Dendritic cell treated with granulocyte-macrophage colony-stimulating factor and Interleukin-4, amounts not matched to agents 40 ng/mL and 50 ng/mL, for 4 days (primary cell): ENCODE measurements at regions not wholly inside any gene's neighbourhood (a gene's known extent, or its start where the extent isn't known, plus 50 kb on each side); places are given as distances from the start of the nearest gene placed in this dataset.
"Not testable (repeated sequence)": the region's sequence is repeated elsewhere in the genome, so short reads cannot be mapped to it uniquely, and the experiment has no call there.

Source experiments
- H3K27ac Mint-ChIP-seq: one replicate; pipeline ENCODE4 v1.8.0; 2022; ENCODE audit warnings: mild to moderate bottlenecking, mixed read lengths
- H3K27me3 Mint-ChIP-seq: one replicate; pipeline ENCODE4 v1.8.0; 2022; ENCODE audit warnings: mild to moderate bottlenecking, mixed read lengths
- H3K36me3 Mint-ChIP-seq: one replicate; pipeline ENCODE4 v1.8.0; 2022; ENCODE audit warnings: low read depth, mixed read lengths
- H3K4me1 Mint-ChIP-seq: one replicate; pipeline ENCODE4 v1.8.0; 2022; ENCODE audit warnings: low read depth, mixed read lengths
- H3K4me3 Mint-ChIP-seq: one replicate; pipeline ENCODE4 v1.8.0; 2022; ENCODE audit warnings: mild to moderate bottlenecking, moderate library complexity, mixed read lengths
- H3K9me3 Mint-ChIP-seq: one replicate; pipeline ENCODE4 v1.8.0; 2022; ENCODE audit warnings: mixed read lengths
- intact Hi-C: fragments of 100-400 bp; cut with micrococcal nuclease; formaldehyde crosslinking; loops from one replicate; pipeline ENCODE4 v1.15.0; 2022

DNA sequence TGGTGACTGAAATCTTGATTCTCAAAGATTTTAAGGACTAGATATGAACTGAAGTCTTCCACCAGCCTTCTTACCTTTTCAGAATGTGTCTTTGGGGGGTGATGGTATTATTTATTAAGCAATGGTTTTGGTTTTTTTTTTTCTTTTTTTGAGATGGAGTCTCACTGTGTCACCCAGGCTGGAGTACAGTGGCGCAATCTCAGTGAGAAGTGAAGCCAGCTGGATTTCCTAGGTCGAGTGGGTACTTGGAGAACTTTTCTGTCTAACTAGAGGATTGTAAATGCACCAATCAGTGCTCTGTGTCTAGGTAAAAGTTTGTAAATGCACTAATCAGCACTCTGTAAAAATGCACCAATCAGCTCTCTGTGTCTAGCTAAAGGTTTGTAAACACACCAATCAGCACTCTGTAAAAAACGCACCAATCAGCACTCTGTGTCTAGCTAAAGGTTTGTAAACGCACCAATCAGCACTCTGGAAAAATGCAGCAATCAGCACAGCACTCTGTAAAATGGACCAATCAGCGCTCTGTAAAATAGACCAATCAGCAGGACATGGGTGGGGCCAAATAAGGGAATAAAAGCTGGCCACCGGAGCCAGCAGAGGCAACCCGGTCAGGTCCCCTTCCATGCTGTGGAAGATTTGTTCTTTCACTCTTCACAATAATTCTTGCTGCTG is 97.1 kb downstream of the COPRS start:
- H3K4me3 Mint-ChIP-seq, intact Hi-C loops: not testable (repeated sequence)

GRCh38 chr17:31758646-31759045 is 100.4 kb downstream of the COPRS start:
- Mint-ChIP-seq H3K4me1 (peaks cover 9% of the 10 kb centered on the region), H3K27me3 (peaks cover 1% of the 10 kb centered on the region), H3K4me3 (no peak overlapping the region), H3K36me3 (no peaks in the 10 kb centered on the region), H3K27ac (no peak overlapping the region), H3K9me3 (peaks cover 9% of the 10 kb centered on the region)
- intact Hi-C loops = no loop called here

More for the DNA sequence above, 97.1 kb downstream of the COPRS start:
- not testable (repeated sequence) for H3K4me1 Mint-ChIP-seq, H3K36me3 Mint-ChIP-seq, H3K27me3 Mint-ChIP-seq, H3K27ac Mint-ChIP-seq, H3K9me3 Mint-ChIP-seq

GRCh38 chr17:31757097-31757496 is 101.9 kb downstream of the COPRS start:
- H3K4me3 Mint-ChIP-seq = no peak overlapping the region
- peaks cover 1% of the 10 kb centered on the region for H3K27me3 Mint-ChIP-seq
- no peak overlapping the region for H3K27ac Mint-ChIP-seq
- peaks cover 2% of the 10 kb centered on the region for H3K9me3 Mint-ChIP-seq
- H3K36me3 Mint-ChIP-seq = no peaks in the 10 kb centered on the region
- intact Hi-C loops = no loop called here
- peaks cover 9% of the 10 kb centered on the region for H3K4me1 Mint-ChIP-seq

DNA sequence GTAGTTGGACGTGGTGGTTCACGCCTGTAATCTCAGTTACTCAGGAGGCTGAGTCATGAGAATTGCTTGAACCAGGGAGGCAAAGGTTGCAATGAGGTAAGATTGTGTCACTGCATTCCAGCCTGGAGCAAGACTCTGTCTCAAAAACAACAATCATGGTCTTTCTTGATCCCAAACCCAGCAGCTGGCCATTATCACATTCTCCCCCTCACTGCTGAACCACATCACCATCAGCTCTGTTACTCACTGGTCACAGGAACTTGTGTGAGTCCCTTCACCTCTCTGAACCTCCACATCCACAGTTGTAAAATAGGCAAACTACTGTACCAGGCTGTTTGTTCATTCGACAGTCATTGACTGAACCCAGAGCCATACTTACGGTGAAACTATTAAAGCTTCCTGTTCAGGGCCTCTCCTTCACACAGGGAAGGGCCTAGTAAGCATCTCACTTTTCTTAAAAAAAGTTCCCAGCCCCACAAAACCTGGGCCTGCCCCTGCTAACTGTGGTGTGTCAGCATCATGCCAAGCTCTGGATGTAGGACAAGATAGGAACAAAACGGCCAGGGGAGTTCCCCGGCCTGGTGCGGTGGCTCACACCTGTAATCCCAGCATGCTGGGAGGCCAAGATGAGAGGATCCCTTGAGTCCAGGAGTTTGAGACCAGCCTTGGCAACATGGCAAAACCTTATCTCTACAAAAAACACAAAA is 104.7 kb downstream of the COPRS start:
- H3K36me3 Mint-ChIP-seq = no peaks in the 10 kb centered on the region
- intact Hi-C loops = no loop called here
- no peak overlapping the region for H3K4me3 Mint-ChIP-seq
- peaks cover 1% of the 10 kb centered on the region for H3K27me3 Mint-ChIP-seq
- no peak overlapping the region for H3K27ac Mint-ChIP-seq
- no peaks in the 10 kb centered on the region for H3K4me1 Mint-ChIP-seq
- H3K9me3 Mint-ChIP-seq = no peaks in the 10 kb centered on the region

DNA sequence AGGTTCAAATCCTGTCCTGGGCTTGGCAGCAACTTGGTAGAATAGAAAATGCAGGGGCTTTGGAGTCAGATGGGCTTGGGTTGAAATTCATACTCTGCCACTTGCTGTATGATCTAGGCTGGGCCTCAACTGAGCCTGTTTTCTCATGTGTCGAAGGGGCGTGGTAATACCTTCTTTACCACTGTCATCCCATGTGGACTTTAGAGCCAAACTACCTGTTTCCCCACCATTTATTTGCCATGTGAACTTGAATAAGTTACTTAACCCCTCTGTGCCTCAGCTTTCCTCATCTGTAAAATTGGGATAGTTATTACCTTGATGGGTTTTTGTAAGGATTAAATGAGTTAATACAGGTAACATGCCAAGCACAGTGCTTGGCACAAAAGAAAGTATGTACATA is 106.0 kb downstream of the COPRS start:
- Mint-ChIP-seq H3K27ac (no peak overlapping the region), H3K9me3 (no peaks in the 10 kb centered on the region), H3K27me3 (peaks cover 1% of the 10 kb centered on the region), H3K4me1 (no peaks in the 10 kb centered on the region), H3K4me3 (no peak overlapping the region), H3K36me3 (no peaks in the 10 kb centered on the region)
- intact Hi-C loops = no loop called here

- H3K4me3 Mint-ChIP-seq = no peak overlapping the region
- intact Hi-C loops = no loop called here
- H3K9me3 Mint-ChIP-seq = no peaks in the 10 kb centered on the region
- H3K27me3 Mint-ChIP-seq = peaks cover 1% of the 10 kb centered on the region
- no peak overlapping the region for H3K27ac Mint-ChIP-seq
- no peaks in the 10 kb centered on the region for H3K36me3 Mint-ChIP-seq
- H3K4me1 Mint-ChIP-seq = no peaks in the 10 kb centered on the region
These were observed 106.5 kb downstream of the COPRS start for GRCh38 chr17:31752584-31752983.

- H3K27me3 Mint-ChIP-seq = peaks cover 2% of the 10 kb centered on the region
- H3K36me3 Mint-ChIP-seq = no peaks in the 10 kb centered on the region
- H3K27ac Mint-ChIP-seq = no peak overlapping the region
- intact Hi-C loops = no loop called here
- H3K9me3 Mint-ChIP-seq = no peaks in the 10 kb centered on the region
- H3K4me3 Mint-ChIP-seq = no peak overlapping the region
- H3K4me1 Mint-ChIP-seq = no peaks in the 10 kb centered on the region
These were observed 108.5 kb downstream of the COPRS start for GRCh38 chr17:31750578-31750977.

- H3K27ac Mint-ChIP-seq = no peak overlapping the region
- H3K4me1 Mint-ChIP-seq = no peaks in the 10 kb centered on the region
- H3K9me3 Mint-ChIP-seq = no peaks in the 10 kb centered on the region
- H3K4me3 Mint-ChIP-seq = no peak overlapping the region
- peaks cover 3% of the 10 kb centered on the region for H3K27me3 Mint-ChIP-seq
- no peaks in the 10 kb centered on the region for H3K36me3 Mint-ChIP-seq
- intact Hi-C loops = no loop called here
These were observed 110.2 kb downstream of the COPRS start for GRCh38 chr17:31748881-31749280.

- no peaks in the 10 kb centered on the region for H3K9me3 Mint-ChIP-seq
- H3K27ac Mint-ChIP-seq = no peak overlapping the region
- intact Hi-C loops = no loop called here
- no peaks in the 10 kb centered on the region for H3K4me1 Mint-ChIP-seq
- peaks cover 4% of the 10 kb centered on the region for H3K27me3 Mint-ChIP-seq
- no peaks in the 10 kb centered on the region for H3K36me3 Mint-ChIP-seq
- no peak overlapping the region for H3K4me3 Mint-ChIP-seq
These were observed 112.1 kb downstream of the COPRS start for GRCh38 chr17:31746884-31747495.

- H3K9me3 Mint-ChIP-seq = no peaks in the 10 kb centered on the region
- no peaks in the 10 kb centered on the region for H3K36me3 Mint-ChIP-seq
- no peak overlapping the region for H3K4me3 Mint-ChIP-seq
- no peaks in the 10 kb centered on the region for H3K4me1 Mint-ChIP-seq
- H3K27ac Mint-ChIP-seq = no peak overlapping the region
- H3K27me3 Mint-ChIP-seq = peaks cover 4% of the 10 kb centered on the region
- intact Hi-C loops = no loop called here
These were observed 113.0 kb downstream of the COPRS start for GRCh38 chr17:31745964-31746600.

DNA sequence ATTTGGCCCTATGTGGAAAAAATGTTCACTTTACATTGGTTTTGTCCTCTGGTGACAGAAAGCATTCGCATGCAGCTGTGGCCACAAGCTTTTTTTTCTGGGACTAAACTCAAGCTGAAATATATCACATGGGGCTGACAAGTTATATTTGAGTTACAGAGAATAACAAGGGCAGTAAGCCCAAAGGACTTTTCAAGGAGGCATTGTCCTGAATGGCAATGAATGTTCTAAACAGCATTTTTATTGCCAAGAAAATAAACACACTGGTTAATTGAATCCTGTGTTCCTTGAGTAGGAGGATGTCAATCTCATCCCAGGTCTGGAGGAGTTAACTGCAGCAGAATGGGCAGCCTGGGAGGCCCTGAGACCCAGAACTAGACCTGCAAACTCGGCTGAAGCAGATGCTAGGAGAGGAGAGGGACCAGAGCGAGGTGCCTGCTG is 114.5 kb downstream of the COPRS start:
- Mint-ChIP-seq H3K36me3 (no peaks in the 10 kb centered on the region), H3K9me3 (no peaks in the 10 kb centered on the region), H3K27me3 (peaks cover 11% of the 10 kb centered on the region), H3K4me1 (no peaks in the 10 kb centered on the region), H3K27ac (no peak overlapping the region), H3K4me3 (no peak overlapping the region)
- intact Hi-C loops = no loop called here

DNA sequence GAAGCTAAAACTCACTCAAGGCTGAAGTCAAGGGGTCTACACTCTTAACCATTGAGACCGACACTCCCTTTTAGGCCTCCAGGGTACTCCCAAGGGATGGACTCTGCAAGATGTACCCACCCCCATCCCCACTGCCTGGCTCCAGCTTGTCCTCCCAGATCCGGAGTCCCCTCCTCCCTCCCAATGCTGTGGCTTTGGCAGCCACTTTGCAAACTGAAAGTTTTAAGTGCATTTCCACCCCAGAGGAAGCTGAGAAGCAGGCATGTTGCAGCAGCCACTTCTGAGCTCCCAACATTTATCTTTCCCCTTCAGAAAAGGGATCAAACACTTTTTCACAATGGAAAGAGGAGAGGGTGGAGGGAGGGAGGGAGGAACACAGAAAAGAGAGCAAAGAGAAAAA is 115.2 kb downstream of the COPRS start:
- intact Hi-C loops = no loop called here
- Mint-ChIP-seq H3K36me3 (no peaks in the 10 kb centered on the region), H3K27ac (no peak overlapping the region), H3K4me1 (no peaks in the 10 kb centered on the region), H3K9me3 (no peaks in the 10 kb centered on the region), H3K4me3 (no peak overlapping the region), H3K27me3 (peaks cover 11% of the 10 kb centered on the region)

DNA sequence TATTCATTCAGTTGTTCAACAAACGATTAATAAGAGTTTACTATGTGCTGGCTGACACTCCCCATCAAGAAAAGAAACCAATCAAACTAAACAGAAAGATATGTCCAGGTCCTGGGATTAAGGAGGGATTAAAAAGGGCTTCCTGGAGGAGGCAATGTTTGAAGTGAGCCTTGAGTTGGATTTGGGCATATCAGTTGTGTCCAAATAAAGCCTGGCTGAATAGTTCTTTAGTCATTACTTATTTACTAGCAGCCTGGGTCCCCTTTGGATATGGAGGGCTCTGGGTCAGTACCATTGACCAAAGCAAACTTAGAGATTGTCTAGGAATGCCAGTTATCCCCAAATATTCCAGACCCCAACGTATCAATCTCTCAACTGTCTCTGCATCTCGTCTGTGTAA is 117.7 kb downstream of the COPRS start:
- no peaks in the 10 kb centered on the region for H3K9me3 Mint-ChIP-seq
- no peak overlapping the region for H3K4me3 Mint-ChIP-seq
- intact Hi-C loops = no loop called here
- no peaks in the 10 kb centered on the region for H3K4me1 Mint-ChIP-seq
- H3K36me3 Mint-ChIP-seq = no peaks in the 10 kb centered on the region
- H3K27me3 Mint-ChIP-seq = peaks cover 11% of the 10 kb centered on the region
- H3K27ac Mint-ChIP-seq = no peak overlapping the region

DNA sequence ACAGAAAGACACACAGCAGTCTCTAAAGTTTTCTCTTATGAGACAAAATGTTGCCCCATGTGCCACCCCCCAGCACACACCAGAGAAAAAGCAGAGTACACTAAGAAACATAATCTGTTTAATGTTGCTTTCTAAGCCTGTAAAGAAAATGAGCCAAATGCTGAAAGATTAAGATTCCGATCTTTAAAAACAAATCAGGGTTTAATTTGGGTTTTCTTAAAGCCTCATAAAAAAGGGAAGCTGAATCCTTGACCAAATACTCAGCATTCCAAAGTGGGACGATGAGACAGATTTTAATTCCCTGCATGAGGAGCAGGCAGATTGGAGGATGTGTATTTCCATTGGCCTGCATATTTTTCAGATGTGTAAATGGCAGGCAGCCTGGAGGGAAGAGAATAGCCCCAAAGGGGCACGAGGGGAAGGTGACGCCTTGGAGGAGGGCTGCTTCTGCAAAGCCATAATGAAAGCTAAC is 118.4 kb downstream of the COPRS start:
- Mint-ChIP-seq H3K36me3 (no peaks in the 10 kb centered on the region), H3K27me3 (peaks cover 10% of the 10 kb centered on the region), H3K4me1 (no peaks in the 10 kb centered on the region), H3K27ac (no peak overlapping the region), H3K9me3 (no peaks in the 10 kb centered on the region), H3K4me3 (no peak overlapping the region)
- intact Hi-C loops = no loop called here
